Suprapubic skin (tissue), 4 donors: ENCODE measurements at regions not wholly inside any gene's neighbourhood (a gene's known extent, or its start where the extent isn't known, plus 50 kb on each side); places are given as distances from the start of the nearest gene placed in this dataset.
"Not testable (repeated sequence)": the region's sequence is repeated elsewhere in the genome, so short reads cannot be mapped to it uniquely, and the experiment has no call there.

Experiments used
- DNase-seq, 2 donors: peaks; one replicate each; pipeline ENCODE4 v3.0.0-alpha.2; 2019; ENCODE audit warnings: low spot score in 2 of 2
- H3K27ac ChIP-seq: fragments of 200-600 bp; sonication (generic); one replicate; pipeline ENCODE4 v1.5.1; 2019
- H3K27me3 ChIP-seq: fragments of 200-600 bp; sonication (generic); one replicate; pipeline ENCODE4 v1.5.1; 2019
- H3K36me3 ChIP-seq: fragments of 200-600 bp; sonication (generic); one replicate; pipeline ENCODE4 v1.5.1; 2019
- H3K4me1 ChIP-seq: fragments of 200-600 bp; sonication (generic); one replicate; pipeline ENCODE4 v1.5.1; 2019
- H3K4me3 ChIP-seq: fragments of 200-600 bp; sonication (generic); one replicate; pipeline ENCODE4 v1.5.1; 2019; ENCODE audit warnings: mild to moderate bottlenecking
- H3K9me3 ChIP-seq: fragments of 200-600 bp; sonication (generic); one replicate; pipeline ENCODE4 v1.5.1; 2019
- EP300 ChIP-seq: sonication (generic); formaldehyde crosslinking; IDR thresholded peaks from one replicate; pipeline ENCODE4 v1.6.1; 2017; ENCODE audit warnings: antibody characterized with exemption
- POLR2A ChIP-seq, 2 donors: fragments of 450-650 bp; IDR thresholded peaks; one replicate each; pipeline ENCODE4 v1.6.1; 2017; ENCODE audit warnings: antibody characterized with exemption in 2 of 2, mild to moderate bottlenecking in 2 of 2, moderate library complexity in 2 of 2
- POLR2AphosphoS5 ChIP-seq, 3 donors: sonication (generic); formaldehyde crosslinking; IDR thresholded peaks; one replicate each; pipeline ENCODE4 v1.6.1; 2017; ENCODE audit warnings: antibody characterized with exemption in 3 of 3
- WGBS: methylation state at CpG from one replicate; pipeline ENCODE4 v1.1.5; 2018; 5-methylcytosine and 5-hydroxymethylcytosine counted together
- TF ChIP-seq, protein P1 (sequence below), 2 donors: fragments of 200-600 bp in 1 of 2; fragments of 450-650 bp in 1 of 2; sonication (generic) in 1 of 2; IDR thresholded peaks; one replicate each; pipeline ENCODE4 v1.5.1; 2016 to 2019; ENCODE audit warnings: antibody characterized with exemption in 2 of 2, mild to moderate bottlenecking in 1 of 2, moderate library complexity in 1 of 2

GRCh38 chr6:27545271-27546046, 72.6 kb upstream of the ZNF184 start:
- WGBS, result 12% methylated on average over 32 of the region's 32 CpGs
- Histone ChIP-seq H3K4me3 (peak overlapping the region; percentile 8), H3K4me1 (peaks cover 24% of the 10 kb centered on the region), H3K9me3 (no peaks in the 10 kb centered on the region), H3K27me3 (peaks cover 95% of the 10 kb centered on the region), H3K36me3 (no peaks in the 10 kb centered on the region), H3K27ac (no peak overlapping the region)
- DNase-seq, result no peak
- no peak for TF ChIP-seq POLR2AphosphoS5 (IDR thresholded peaks at IDR 0.05)
- TF ChIP-seq POLR2A (IDR thresholded peaks at IDR 0.05), result no peak
- TF ChIP-seq EP300, result no peak
- TF ChIP-seq, protein P1, sequence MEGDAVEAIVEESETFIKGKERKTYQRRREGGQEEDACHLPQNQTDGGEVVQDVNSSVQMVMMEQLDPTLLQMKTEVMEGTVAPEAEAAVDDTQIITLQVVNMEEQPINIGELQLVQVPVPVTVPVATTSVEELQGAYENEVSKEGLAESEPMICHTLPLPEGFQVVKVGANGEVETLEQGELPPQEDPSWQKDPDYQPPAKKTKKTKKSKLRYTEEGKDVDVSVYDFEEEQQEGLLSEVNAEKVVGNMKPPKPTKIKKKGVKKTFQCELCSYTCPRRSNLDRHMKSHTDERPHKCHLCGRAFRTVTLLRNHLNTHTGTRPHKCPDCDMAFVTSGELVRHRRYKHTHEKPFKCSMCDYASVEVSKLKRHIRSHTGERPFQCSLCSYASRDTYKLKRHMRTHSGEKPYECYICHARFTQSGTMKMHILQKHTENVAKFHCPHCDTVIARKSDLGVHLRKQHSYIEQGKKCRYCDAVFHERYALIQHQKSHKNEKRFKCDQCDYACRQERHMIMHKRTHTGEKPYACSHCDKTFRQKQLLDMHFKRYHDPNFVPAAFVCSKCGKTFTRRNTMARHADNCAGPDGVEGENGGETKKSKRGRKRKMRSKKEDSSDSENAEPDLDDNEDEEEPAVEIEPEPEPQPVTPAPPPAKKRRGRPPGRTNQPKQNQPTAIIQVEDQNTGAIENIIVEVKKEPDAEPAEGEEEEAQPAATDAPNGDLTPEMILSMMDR (IDR thresholded peaks at IDR 0.05), result no peak

DNA sequence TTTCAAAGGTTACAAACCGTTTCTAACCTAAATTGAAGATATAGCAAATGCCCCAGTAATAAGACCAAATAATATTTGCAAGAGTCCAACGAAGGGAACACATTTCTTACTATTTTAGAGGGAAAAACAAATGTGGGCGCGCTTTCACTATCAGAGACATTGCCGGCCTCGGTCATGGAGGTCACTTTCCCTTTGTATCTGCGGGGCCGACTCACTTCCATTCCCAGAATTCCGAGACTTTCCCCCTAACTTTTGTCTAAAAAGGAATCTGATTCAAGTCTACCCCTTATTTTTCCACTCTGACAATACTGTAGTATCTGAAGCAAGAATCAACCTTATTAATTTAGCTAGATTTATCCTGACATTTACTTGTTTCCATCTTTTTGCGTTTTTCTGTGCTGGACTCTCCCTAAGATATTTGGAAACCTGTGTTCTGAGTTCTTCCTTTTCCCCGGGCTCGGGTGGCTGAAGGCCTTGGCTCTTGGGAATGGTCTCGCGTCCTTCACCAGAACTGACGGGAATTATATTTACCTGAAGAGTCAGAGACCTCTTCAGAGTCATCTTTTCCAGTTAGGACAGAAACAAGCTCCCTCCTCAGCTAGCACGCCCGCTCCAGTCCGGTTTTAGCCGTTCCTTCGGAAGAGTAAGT, 71.8 kb upstream of the ZNF184 start:
- Histone ChIP-seq H3K27me3 (peaks cover 95% of the 10 kb centered on the region), H3K4me3 (peak overlapping the region; percentile 8), H3K9me3 (no peaks in the 10 kb centered on the region), H3K36me3 (no peaks in the 10 kb centered on the region), H3K4me1 (peaks cover 24% of the 10 kb centered on the region), H3K27ac (no peak overlapping the region)
- TF ChIP-seq POLR2AphosphoS5 (IDR thresholded peaks at IDR 0.05) (no peak), EP300 (no peak), POLR2A (IDR thresholded peaks at IDR 0.05) (no peak)
- TF ChIP-seq, protein P1 (IDR thresholded peaks at IDR 0.05), result no peak
- WGBS, result 19% methylated on average over 20 of the region's 20 CpGs
- DNase-seq, result no peak

DNA sequence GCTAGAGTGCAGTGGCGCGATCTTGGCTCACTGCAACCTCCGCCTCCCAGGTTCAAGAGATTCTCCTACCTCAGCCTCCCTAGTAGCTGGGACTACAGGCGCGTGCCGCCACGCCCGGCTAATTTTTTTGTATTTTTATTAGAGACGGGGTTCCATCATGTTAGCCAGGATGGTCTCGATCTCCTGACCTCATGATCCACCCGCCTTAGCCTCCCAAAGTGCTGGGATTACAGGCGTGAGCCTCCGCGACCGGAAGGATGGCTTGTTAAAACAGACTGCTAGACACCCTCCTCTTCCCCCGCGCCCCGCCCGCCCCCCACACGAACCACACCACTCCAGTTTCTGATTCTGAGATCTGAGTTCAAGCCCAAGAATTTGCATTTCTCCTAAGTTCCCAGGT, 71.2 kb upstream of the ZNF184 start:
- H3K4me3 ChIP-seq, H3K36me3 ChIP-seq, DNase-seq, H3K27ac ChIP-seq, H3K9me3 ChIP-seq: not testable (repeated sequence)
- peaks cover 28% of the 10 kb centered on the region for H3K4me1 ChIP-seq
- WGBS, result 27% methylated on average over 20 of the region's 20 CpGs
- peaks cover 95% of the 10 kb centered on the region for H3K27me3 ChIP-seq

- H3K27me3 ChIP-seq, result peaks cover 85% of the 10 kb centered on the region
- no peak for DNase-seq
- no peak overlapping the region for H3K4me3 ChIP-seq
- TF ChIP-seq, protein P1 (IDR thresholded peaks at IDR 0.05), result no peak
- TF ChIP-seq EP300, result no peak
- TF ChIP-seq POLR2A (IDR thresholded peaks at IDR 0.05), result no peak
- TF ChIP-seq POLR2AphosphoS5 (IDR thresholded peaks at IDR 0.05), result no peak
- H3K36me3 ChIP-seq, result no peaks in the 10 kb centered on the region
- peaks cover 28% of the 10 kb centered on the region for H3K4me1 ChIP-seq
- WGBS, result 51% methylated on average over 2 of the region's 2 CpGs
- no peak overlapping the region for H3K27ac ChIP-seq
- no peaks in the 10 kb centered on the region for H3K9me3 ChIP-seq
Observed at GRCh38 chr6:27542485-27542884, 69.6 kb upstream of the ZNF184 start.

GRCh38 chr6:27541933-27542297, 69.0 kb upstream of the ZNF184 start:
- Histone ChIP-seq H3K4me1 (peaks cover 28% of the 10 kb centered on the region), H3K27ac (no peak overlapping the region), H3K36me3 (no peaks in the 10 kb centered on the region), H3K4me3 (no peak overlapping the region), H3K9me3 (no peaks in the 10 kb centered on the region), H3K27me3 (peaks cover 79% of the 10 kb centered on the region)
- DNase-seq, result no peak
- 39% methylated on average over 5 of the region's 5 CpGs for WGBS
- TF ChIP-seq, protein P1 (IDR thresholded peaks at IDR 0.05), result no peak
- TF ChIP-seq EP300, result no peak
- TF ChIP-seq POLR2A (IDR thresholded peaks at IDR 0.05), result no peak
- TF ChIP-seq POLR2AphosphoS5 (IDR thresholded peaks at IDR 0.05), result no peak
